Spleen (tissue), 11 donors: ENCODE measurements at regions not wholly inside any gene's neighbourhood (a gene's known extent, or its start where the extent isn't known, plus 50 kb on each side); places are given as distances from the start of the nearest gene placed in this dataset.

ENCODE experiments used
- DNase-seq: peaks from one replicate; pipeline ENCODE4 v3.0.0-alpha.2; 2020
- H3K27ac ChIP-seq, 8 donors: fragments of 200-600 bp; sonication (generic) in 7 of 8; 1 replicate in 4 of 8; 2 replicates in 4 of 8; pipeline versions ENCODE4 v1.5.0 to v1.8.0; 2016 to 2021; ENCODE audit warnings: inconsistent platforms in 4 of 8, mild to moderate bottlenecking in 4 of 8, moderate library complexity in 1 of 8
- H3K27me3 ChIP-seq, 7 donors: fragments of 200-600 bp; sonication (generic) in 6 of 7; replicated peaks in 1 of 7; 1 replicate in 4 of 7; 2 replicates in 3 of 7; pipeline versions ENCODE4 v1.5.0 to v1.8.0; 2016 to 2021; ENCODE audit warnings: inconsistent platforms in 3 of 7, mild to moderate bottlenecking in 1 of 7
- H3K36me3 ChIP-seq, 6 donors: fragments of 200-600 bp; sonication (generic) in 5 of 6; 1 replicate in 4 of 6; 2 replicates in 2 of 6; pipeline versions ENCODE4 v1.5.0 to v1.8.0; 2016 to 2021; ENCODE audit warnings: inconsistent platforms in 2 of 6
- H3K4me1 ChIP-seq, 6 donors: fragments of 200-600 bp; sonication (generic) in 5 of 6; 1 replicate in 3 of 6; 2 replicates in 3 of 6; pipeline versions ENCODE4 v1.5.0 to v1.8.0; 2016 to 2021; ENCODE audit warnings: inconsistent platforms in 3 of 6
- H3K4me3 ChIP-seq, 8 donors: fragments of 200-600 bp; sonication (generic) in 7 of 8; 1 replicate in 4 of 8; 2 replicates in 4 of 8; pipeline versions ENCODE4 v1.5.0 to v1.8.0; 2016 to 2021; ENCODE audit warnings: inconsistent platforms in 4 of 8, mild to moderate bottlenecking in 4 of 8, moderate library complexity in 2 of 8
- H3K9me3 ChIP-seq, 8 donors: fragments of 200-600 bp; sonication (generic) in 7 of 8; 1 replicate in 4 of 8; 2 replicates in 4 of 8; pipeline versions ENCODE4 v1.5.0 to v1.8.0; 2016 to 2021; ENCODE audit warnings: inconsistent platforms in 4 of 8
- CTCF ChIP-seq, 11 experiments: fragments of 200-600 bp in 7 of 11; fragments of 450-650 bp in 4 of 11; sonication (generic) in 4 of 11; IDR thresholded peaks in 8 of 11; conservative IDR thresholded peaks in 3 of 11; 1 replicate in 7 of 11; 2 replicates in 4 of 11; pipeline versions ENCODE4 v1.4.0 to v1.8.0; 2016 to 2021; ENCODE audit warnings: antibody characterized with exemption in 11 of 11, inconsistent platforms in 4 of 11, mild to moderate bottlenecking in 1 of 11
- POLR2A ChIP-seq, 3 donors: fragments of 450-650 bp; IDR thresholded peaks; one replicate each; pipeline ENCODE4 v1.5.1; 2017; ENCODE audit warnings: antibody characterized with exemption in 3 of 3, mild to moderate bottlenecking in 1 of 3
- POLR2AphosphoS5 ChIP-seq, 3 donors: sonication (generic); formaldehyde crosslinking; IDR thresholded peaks; one replicate each; pipeline ENCODE4 v1.5.1; 2017; ENCODE audit warnings: antibody characterized with exemption in 3 of 3
- WGBS, 5 donors: extraction: QIAGEN DNeasy Blood & Tissue Kit in 3 of 5; methylation state at CpG; one replicate each; pipeline versions ENCODE4 v1.1.5 to v1.1.7; 2013 to 2018; 5-methylcytosine and 5-hydroxymethylcytosine counted together
- intact Hi-C: fragments of 100-400 bp; cut with DNase I; formaldehyde crosslinking; loops from one replicate; pipeline ENCODE4 v1.15.0; 2023; ENCODE audit warnings: low total_unique reads
- donor health status: healthy with polysubstance abuse.
- donor health status: DM: no; HTN: no; CAD: no; lungs with moderate emphysema.
- donor health status: DM: no; HTN: no; CAD: no.
- donor health status: Bipolar disorder and iron deficiency.
- donor health status: healthy.
- donor health status: DM: no; HTN: no; CAD: no.
- donor health status: DM: yes; HTN: yes; CAD: no.

GRCh38 chr14:97346675-97347074 lies 549.5 kb downstream of the VRK1 start:
- no peak overlapping the region for H3K4me3 ChIP-seq
- H3K36me3 ChIP-seq, result no peaks in the 10 kb centered on the region
- no peaks in the 10 kb centered on the region for H3K9me3 ChIP-seq
- H3K27ac ChIP-seq, result no peak overlapping the region
- TF ChIP-seq CTCF (IDR thresholded peaks at IDR 0.05 in 8 of 11, conservative IDR thresholded peaks at IDR 0.05 in 3 of 11) (no peak), POLR2AphosphoS5 (IDR thresholded peaks at IDR 0.05) (no peak)
- no peak for DNase-seq
- H3K4me1 ChIP-seq, result no peaks in the 10 kb centered on the region
- 62 to 95% (median 94%) methylated on average over 3 of the region's 3 CpGs for WGBS, 5 donors
- H3K27me3 ChIP-seq, result peaks cover 0 to 2% (median 0%) of the 10 kb centered on the region in 7 donors
- intact Hi-C loops, result no loop called here

- Histone ChIP-seq H3K27me3 (no peaks in the 10 kb centered on the region), H3K4me3 (no peak overlapping the region), H3K4me1 (no peaks in the 10 kb centered on the region), H3K36me3 (no peaks in the 10 kb centered on the region), H3K27ac (no peak overlapping the region), H3K9me3 (no peaks in the 10 kb centered on the region)
- DNase-seq, result no peak
- 52 to 83% (median 62%) methylated on average over 2 to 3 of the region's 3 CpGs for WGBS, 5 donors
- no peak for TF ChIP-seq POLR2AphosphoS5 (IDR thresholded peaks at IDR 0.05)
- no peak for TF ChIP-seq CTCF (IDR thresholded peaks at IDR 0.05 in 8 of 11, conservative IDR thresholded peaks at IDR 0.05 in 3 of 11)
- TF ChIP-seq POLR2A (IDR thresholded peaks at IDR 0.05), result no peak
- intact Hi-C loops, result no loop called here
Measured at GRCh38 chr14:97349463-97349862, 552.3 kb downstream of the VRK1 start.

DNA sequence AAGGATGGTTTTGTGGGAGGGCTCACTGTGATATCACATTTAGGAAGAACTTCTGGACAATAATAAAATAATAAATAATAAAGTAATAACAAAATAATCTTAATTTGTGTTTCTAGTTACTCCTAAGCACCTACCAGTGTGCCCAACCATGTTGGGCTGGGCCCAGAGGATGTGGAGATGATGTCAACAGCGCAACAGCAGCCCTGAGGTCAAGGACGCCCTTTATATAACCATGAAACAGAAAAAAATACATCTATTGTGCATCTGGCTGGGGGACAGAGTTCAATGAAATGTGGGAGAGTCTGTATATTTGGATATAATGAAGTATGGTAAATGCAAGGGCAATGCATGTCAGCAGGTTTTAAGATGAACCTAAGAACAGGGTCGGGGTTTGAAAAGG lies 552.8 kb downstream of the VRK1 start:
- H3K27me3 ChIP-seq, result no peaks in the 10 kb centered on the region
- H3K4me1 ChIP-seq, result no peaks in the 10 kb centered on the region
- WGBS, 5 donors, result 67 to 82% (median 78%) methylated on average over 3 of the region's 3 CpGs
- TF ChIP-seq POLR2AphosphoS5 (IDR thresholded peaks at IDR 0.05) (no peak), POLR2A (IDR thresholded peaks at IDR 0.05) (no peak), CTCF (IDR thresholded peaks at IDR 0.05 in 8 of 11, conservative IDR thresholded peaks at IDR 0.05 in 3 of 11) (no peak)
- no peak overlapping the region for H3K27ac ChIP-seq
- intact Hi-C loops, result no loop called here
- no peaks in the 10 kb centered on the region for H3K36me3 ChIP-seq
- peaks cover 0 to 4% (median 0%) of the 10 kb centered on the region in 8 donors for H3K9me3 ChIP-seq
- H3K4me3 ChIP-seq, result no peak overlapping the region
- DNase-seq, result no peak

- Histone ChIP-seq H3K27me3 (no peaks in the 10 kb centered on the region), H3K9me3 (peaks cover 0 to 9% (median 0%) of the 10 kb centered on the region in 8 donors), H3K4me1 (no peaks in the 10 kb centered on the region), H3K27ac (no peak overlapping the region), H3K4me3 (no peak overlapping the region), H3K36me3 (no peaks in the 10 kb centered on the region)
- TF ChIP-seq CTCF (IDR thresholded peaks at IDR 0.05 in 8 of 11, conservative IDR thresholded peaks at IDR 0.05 in 3 of 11) (no peak), POLR2A (IDR thresholded peaks at IDR 0.05) (no peak), POLR2AphosphoS5 (IDR thresholded peaks at IDR 0.05) (no peak)
- DNase-seq, result no peak
- WGBS, 5 donors, result 88 to 92% (median 89%) methylated on average over 2 of the region's 2 CpGs
- intact Hi-C loops, result no loop called here
Measured at GRCh38 chr14:97350415-97350814, 553.2 kb downstream of the VRK1 start.
